Peyer's patch (tissue), 4 donors: ENCODE measurements at regions not wholly inside any gene's neighbourhood (a gene's known extent, or its start where the extent isn't known, plus 50 kb on each side); places are given as distances from the start of the nearest gene placed in this dataset.
"Not testable (repeated sequence)": the region's sequence is repeated elsewhere in the genome, so short reads cannot be mapped to it uniquely, and the experiment has no call there.

Experiments
- DNase-seq, 3 donors: peaks; one replicate each; pipeline ENCODE4 v3.0.0-alpha.2; 2017 to 2019
- H3K27ac ChIP-seq, 4 donors: fragments of 200-600 bp; sonication (generic); one replicate each; pipeline ENCODE4 v1.5.1; 2016 to 2019
- H3K27me3 ChIP-seq, 2 donors: fragments of 200-600 bp; sonication (generic); one replicate each; pipeline ENCODE4 v1.5.1; 2019
- H3K36me3 ChIP-seq, 3 donors: fragments of 200-600 bp; sonication (generic); one replicate each; pipeline ENCODE4 v1.5.1; 2016 to 2019
- H3K4me1 ChIP-seq, 4 donors: fragments of 200-600 bp; sonication (generic); one replicate each; pipeline ENCODE4 v1.5.1; 2016 to 2019
- H3K4me3 ChIP-seq, 4 donors: fragments of 200-600 bp; sonication (generic); 1 replicate in 3 of 4; 2 replicates in 1 of 4; pipeline ENCODE4 v1.5.1; 2016 to 2019; ENCODE audit warnings: mild to moderate bottlenecking in 1 of 4
- H3K9me3 ChIP-seq, 4 donors: fragments of 200-600 bp; sonication (generic); one replicate each; pipeline ENCODE4 v1.5.1; 2016 to 2019; ENCODE audit warnings: mild to moderate bottlenecking in 1 of 4
- CTCF ChIP-seq, 6 experiments: fragments of 450-650 bp in 4 of 6; fragments of 200-600 bp in 2 of 6; sonication (generic) in 1 of 6; IDR thresholded peaks; one replicate each; pipeline ENCODE4 v1.5.1; 2017 to 2019; ENCODE audit warnings: antibody characterized with exemption in 6 of 6, mild to moderate bottlenecking in 3 of 6, moderate library complexity in 1 of 6
- POLR2A ChIP-seq, 2 donors: fragments of 450-650 bp; IDR thresholded peaks; one replicate each; pipeline ENCODE4 v1.5.1; 2017; ENCODE audit warnings: antibody characterized with exemption in 2 of 2, mild to moderate bottlenecking in 2 of 2, moderate library complexity in 2 of 2

- Histone ChIP-seq H3K27ac (no peak overlapping the region), H3K36me3 (no peaks in the 10 kb centered on the region), H3K9me3 (no peaks in the 10 kb centered on the region), H3K27me3 (no peaks in the 10 kb centered on the region), H3K4me3 (no peak overlapping the region), H3K4me1 (no peaks in the 10 kb centered on the region)
- no peak for DNase-seq
- TF ChIP-seq CTCF (IDR thresholded peaks at IDR 0.05) (no peak), POLR2A (IDR thresholded peaks at IDR 0.05) (no peak)
Measured at GRCh38 chr4:116110713-116111112, 974.7 kb downstream of the TRAM1L1 start.

- no peak overlapping the region for H3K4me3 ChIP-seq
- no peaks in the 10 kb centered on the region for H3K4me1 ChIP-seq
- TF ChIP-seq CTCF (IDR thresholded peaks at IDR 0.05) (no peak), POLR2A (IDR thresholded peaks at IDR 0.05) (no peak)
- H3K27ac ChIP-seq, result no peak overlapping the region
- DNase-seq, result no peak
- no peaks in the 10 kb centered on the region for H3K9me3 ChIP-seq
- no peaks in the 10 kb centered on the region for H3K36me3 ChIP-seq
- no peaks in the 10 kb centered on the region for H3K27me3 ChIP-seq
Measured at GRCh38 chr4:116108606-116109005, 976.8 kb downstream of the TRAM1L1 start.

GRCh38 chr4:116101321-116101720 lies 984.1 kb downstream of the TRAM1L1 start:
- H3K9me3 ChIP-seq, result no peaks in the 10 kb centered on the region
- H3K36me3 ChIP-seq, result no peaks in the 10 kb centered on the region
- H3K27ac ChIP-seq, result no peak overlapping the region
- H3K4me1 ChIP-seq, result no peaks in the 10 kb centered on the region
- H3K4me3 ChIP-seq, result no peak overlapping the region
- no peak for DNase-seq
- TF ChIP-seq POLR2A (IDR thresholded peaks at IDR 0.05) (no peak), CTCF (IDR thresholded peaks at IDR 0.05) (no peak)
- H3K27me3 ChIP-seq, result no peaks in the 10 kb centered on the region

GRCh38 chr4:116099596-116099995 lies 985.8 kb downstream of the TRAM1L1 start:
- no peak for DNase-seq
- Histone ChIP-seq H3K36me3 (no peaks in the 10 kb centered on the region), H3K4me3 (no peak overlapping the region), H3K9me3 (no peaks in the 10 kb centered on the region), H3K4me1 (no peaks in the 10 kb centered on the region), H3K27me3 (no peaks in the 10 kb centered on the region), H3K27ac (no peak overlapping the region)
- TF ChIP-seq POLR2A (IDR thresholded peaks at IDR 0.05), result no peak
- no peak for TF ChIP-seq CTCF (IDR thresholded peaks at IDR 0.05)

GRCh38 chr4:116097353-116097752 lies 983.9 kb upstream of the NDST4 start:
- H3K27ac ChIP-seq, H3K36me3 ChIP-seq, H3K9me3 ChIP-seq, H3K27me3 ChIP-seq, H3K4me1 ChIP-seq, DNase-seq, H3K4me3 ChIP-seq: not testable (repeated sequence)

- H3K4me3 ChIP-seq, result no peak overlapping the region
- DNase-seq, result no peak
- no peaks in the 10 kb centered on the region for H3K27me3 ChIP-seq
- H3K4me1 ChIP-seq, result no peaks in the 10 kb centered on the region
- H3K36me3 ChIP-seq, result no peaks in the 10 kb centered on the region
- H3K9me3 ChIP-seq, result no peaks in the 10 kb centered on the region
- no peak overlapping the region for H3K27ac ChIP-seq
- TF ChIP-seq POLR2A (IDR thresholded peaks at IDR 0.05) (no peak), CTCF (IDR thresholded peaks at IDR 0.05) (no peak)
Measured at GRCh38 chr4:116092961-116093360, 979.5 kb upstream of the NDST4 start.
